Heart right ventricle (tissue), 16 donors: ENCODE measurements at regions not wholly inside any gene's neighbourhood (a gene's known extent, or its start where the extent isn't known, plus 50 kb on each side); places are given as distances from the start of the nearest gene placed in this dataset.

Source experiments
- ATAC-seq, 8 donors: fragments of 200-7000 bp; cut with Tn5 transposase; one replicate each; pipeline ENCODE4 v1.9.1; 2020; ENCODE audit warnings: mild to moderate bottlenecking in 8 of 8, moderate library complexity in 8 of 8, moderate number of reproducible peaks in 1 of 8
- DNase-seq, 2 donors: peaks; one replicate each; pipeline ENCODE4 v3.0.0-alpha.2; 2020
- H3K27ac ChIP-seq, 10 donors: fragments of 200-600 bp; sonication (generic) in 2 of 10; one replicate each; pipeline versions ENCODE4 v1.5.0 to v1.8.0; 2020 to 2022; ENCODE audit warnings: mild to moderate bottlenecking in 3 of 10
- H3K27me3 ChIP-seq, 7 donors: fragments of 200-600 bp; one replicate each; pipeline ENCODE4 v1.8.0; 2021 to 2022; ENCODE audit warnings: mild to moderate bottlenecking in 2 of 7
- H3K36me3 ChIP-seq, 9 donors: fragments of 200-600 bp; sonication (generic) in 1 of 9; one replicate each; pipeline versions ENCODE4 v1.5.0 to v1.8.0; 2020 to 2022; ENCODE audit warnings: mild to moderate bottlenecking in 2 of 9
- H3K4me1 ChIP-seq, 9 donors: fragments of 200-600 bp; sonication (generic) in 1 of 9; one replicate each; pipeline versions ENCODE4 v1.5.0 to v1.8.0; 2020 to 2022; ENCODE audit warnings: mild to moderate bottlenecking in 4 of 9
- H3K4me3 ChIP-seq, 10 donors: fragments of 200-600 bp; sonication (generic) in 2 of 10; one replicate each; pipeline versions ENCODE4 v1.5.0 to v1.8.0; 2020 to 2022; ENCODE audit warnings: mild to moderate bottlenecking in 7 of 10, moderate library complexity in 2 of 10
- H3K9me3 ChIP-seq, 11 donors: fragments of 200-600 bp in 10 of 11; sonication (generic) in 2 of 11; one replicate each; pipeline versions ENCODE4 v1.5.0 to v1.8.0; 2013 to 2022; ENCODE audit warnings: mild to moderate bottlenecking in 2 of 11, control low read depth in 1 of 11, moderate library complexity in 1 of 11
- WGBS, 2 donors: extraction: QIAGEN DNeasy Blood & Tissue Kit; methylation state at CpG; one replicate each; pipeline ENCODE4 v1.1.7; 2013; ENCODE audit warnings: inconsistent platforms in 1 of 2; 5-methylcytosine and 5-hydroxymethylcytosine counted together
- intact Hi-C, 10 donors: fragments of 100-400 bp; cut with DNase I; formaldehyde crosslinking; loops; one replicate each; pipeline versions ENCODE4 v1.11.1 to v1.14.2; 2022
- TF ChIP-seq, protein P1 (sequence below), 9 donors: fragments of 200-600 bp; sonication (generic) in 2 of 9; IDR thresholded peaks; one replicate each; pipeline versions ENCODE4 v1.5.0 to v1.8.0; 2021 to 2022; ENCODE audit warnings: antibody characterized with exemption in 9 of 9, mild to moderate bottlenecking in 5 of 9, moderate library complexity in 1 of 9
- donor health status: Arrhythmogenic right ventricular cardiomyopathy.
- donor health status: ischemic (EF 13 %, LVEDD 7.1; RV severe dilation, severe dysfunction).
- donor health status: healthy with polysubstance abuse.
- donor health status: DM: no; HTN: yes; CAD: no.
- donor health status: DM: no; HTN: no; CAD: no.
- donor health status: ischemic (EF 25% LVEDD 6.9; RV normal size, moderate dysfunction).
- donor health status: ischemic (EF 25% LVEDD 5.7; RV mildly dilated, moderate dysfunction).
- donor health status: healthy.
- donor health status: DM: yes; HTN: yes; CAD: no.
- donor health status: Ischemic cardiomyopathy.
- donor health status: ischemic (EF 35%, LVEDD 5.7; RV mildly dilated, moderate dysfunction).
- donor health status: nonischemic (EF 11% LVEDD 7.7; RV severe dilation, severe dysfunction).
- donor health status: DM: yes; HTN: yes; CAD: no.
- donor health status: PGD.
- donor health status: ischemic (EF 29% LVEDD 5.4; RV normal size, mild dysfunction).
- donor health status: nonischemic (EF 23%, LVEDD 6.1; RV moderate dilation, normal function).

DNA sequence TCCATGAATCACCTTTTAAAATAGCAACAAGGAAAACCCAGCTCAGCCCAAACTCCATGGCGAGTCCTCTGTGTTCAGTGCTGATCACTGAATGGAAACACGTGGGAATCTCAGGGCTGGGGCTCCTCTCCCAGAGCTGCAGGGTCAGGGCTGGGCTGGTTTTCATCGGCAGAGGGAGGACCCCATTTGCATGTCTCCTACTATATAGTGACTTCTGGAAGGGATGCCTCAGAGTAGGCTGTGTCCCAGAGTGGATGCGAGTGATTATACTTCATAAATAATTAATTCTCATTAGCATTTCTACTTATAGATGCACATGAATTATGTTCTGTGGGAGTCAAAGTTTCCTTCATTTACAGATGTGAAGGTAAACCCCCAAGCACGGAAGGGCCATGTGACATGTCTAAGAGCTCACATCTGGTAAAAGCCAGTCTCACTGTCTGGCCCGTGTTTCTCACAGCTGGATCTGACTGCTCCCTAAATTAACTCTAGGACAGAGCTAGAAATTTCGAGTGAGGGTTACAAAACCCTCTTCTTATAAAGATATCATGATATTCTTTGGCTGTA lies 685.0 kb downstream of the TMEM121 start:
- WGBS, 2 donors = 44 to 54% methylated on average over 7 of the region's 7 CpGs
- DNase-seq = no peak
- no peak overlapping the region for H3K27ac ChIP-seq

DNA sequence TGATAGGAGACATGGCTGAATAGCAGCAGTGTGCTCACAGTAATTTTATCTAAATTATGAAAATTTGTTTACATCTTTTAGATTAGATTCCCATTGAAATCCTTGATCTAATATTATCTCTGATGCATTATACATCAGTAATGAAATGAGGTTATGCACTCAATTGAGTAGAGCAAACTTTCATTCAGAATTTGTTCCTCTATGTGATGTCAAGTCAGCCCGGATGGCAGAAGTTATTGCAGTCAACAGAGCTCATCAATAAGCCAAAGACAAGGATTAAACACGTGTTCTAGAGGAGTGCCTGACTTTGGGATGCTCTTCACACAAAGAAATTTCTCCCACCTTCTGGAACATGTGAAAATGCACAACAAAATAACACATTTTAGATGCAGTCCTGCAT lies 688.8 kb downstream of the TMEM121 start:
- H3K4me3 ChIP-seq = no peak overlapping the region
- WGBS, 2 donors = 19 to 22% methylated on average over 2 of the region's 2 CpGs
- intact Hi-C loops = no loop called here

More for the DNA sequence above, 685.0 kb downstream of the TMEM121 start:
- H3K9me3 ChIP-seq = no peaks in the 10 kb centered on the region
- no peak for ATAC-seq
- peaks cover 0 to 58% (median 24%) of the 10 kb centered on the region in 7 donors for H3K27me3 ChIP-seq
- H3K4me1 ChIP-seq = no peaks in the 10 kb centered on the region
- TF ChIP-seq, protein P1, sequence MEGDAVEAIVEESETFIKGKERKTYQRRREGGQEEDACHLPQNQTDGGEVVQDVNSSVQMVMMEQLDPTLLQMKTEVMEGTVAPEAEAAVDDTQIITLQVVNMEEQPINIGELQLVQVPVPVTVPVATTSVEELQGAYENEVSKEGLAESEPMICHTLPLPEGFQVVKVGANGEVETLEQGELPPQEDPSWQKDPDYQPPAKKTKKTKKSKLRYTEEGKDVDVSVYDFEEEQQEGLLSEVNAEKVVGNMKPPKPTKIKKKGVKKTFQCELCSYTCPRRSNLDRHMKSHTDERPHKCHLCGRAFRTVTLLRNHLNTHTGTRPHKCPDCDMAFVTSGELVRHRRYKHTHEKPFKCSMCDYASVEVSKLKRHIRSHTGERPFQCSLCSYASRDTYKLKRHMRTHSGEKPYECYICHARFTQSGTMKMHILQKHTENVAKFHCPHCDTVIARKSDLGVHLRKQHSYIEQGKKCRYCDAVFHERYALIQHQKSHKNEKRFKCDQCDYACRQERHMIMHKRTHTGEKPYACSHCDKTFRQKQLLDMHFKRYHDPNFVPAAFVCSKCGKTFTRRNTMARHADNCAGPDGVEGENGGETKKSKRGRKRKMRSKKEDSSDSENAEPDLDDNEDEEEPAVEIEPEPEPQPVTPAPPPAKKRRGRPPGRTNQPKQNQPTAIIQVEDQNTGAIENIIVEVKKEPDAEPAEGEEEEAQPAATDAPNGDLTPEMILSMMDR (IDR thresholded peaks at IDR 0.05) = no peak
- no peaks in the 10 kb centered on the region for H3K36me3 ChIP-seq
- intact Hi-C loops = no loop called here
- no peak overlapping the region for H3K4me3 ChIP-seq

DNA sequence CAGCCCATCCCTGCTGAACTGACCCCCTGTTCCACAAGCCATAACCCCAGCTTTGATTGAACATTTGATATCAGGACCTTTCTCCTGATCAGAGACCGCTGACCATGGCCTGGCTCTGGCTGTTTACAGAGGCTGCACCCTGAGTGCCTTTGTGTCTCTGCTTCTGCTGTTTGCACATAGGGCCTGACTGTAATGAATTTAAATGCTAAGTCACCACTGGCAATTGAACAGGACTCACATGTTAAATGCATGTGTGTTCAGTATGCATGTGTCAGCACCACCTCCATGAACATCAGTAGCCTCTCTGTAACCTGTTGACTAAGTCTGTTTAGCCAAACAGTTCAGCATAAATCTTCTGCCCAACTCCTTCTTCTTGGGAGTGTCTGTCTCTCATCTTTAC lies 690.3 kb downstream of the TMEM121 start:
- H3K36me3 ChIP-seq = no peaks in the 10 kb centered on the region
- 37 to 44% methylated on average over 1 of the region's 1 CpG for WGBS, 2 donors
- no peak overlapping the region for H3K4me3 ChIP-seq
- H3K27me3 ChIP-seq = peaks cover 0 to 51% (median 22%) of the 10 kb centered on the region in 7 donors
- TF ChIP-seq, protein P1 (IDR thresholded peaks at IDR 0.05) = no peak
- DNase-seq (no peak), ATAC-seq (no peak)
- no peaks in the 10 kb centered on the region for H3K4me1 ChIP-seq
- no peaks in the 10 kb centered on the region for H3K9me3 ChIP-seq
- intact Hi-C loops = no loop called here
- no peak overlapping the region for H3K27ac ChIP-seq

More for the DNA sequence above, 688.8 kb downstream of the TMEM121 start:
- TF ChIP-seq, protein P1 (IDR thresholded peaks at IDR 0.05) = no peak
- H3K9me3 ChIP-seq = no peaks in the 10 kb centered on the region
- no peak overlapping the region for H3K27ac ChIP-seq
- no peak for DNase-seq
- peaks cover 0 to 44% (median 23%) of the 10 kb centered on the region in 7 donors for H3K27me3 ChIP-seq
- H3K36me3 ChIP-seq = no peaks in the 10 kb centered on the region
- no peaks in the 10 kb centered on the region for H3K4me1 ChIP-seq
- no peak for ATAC-seq

DNA sequence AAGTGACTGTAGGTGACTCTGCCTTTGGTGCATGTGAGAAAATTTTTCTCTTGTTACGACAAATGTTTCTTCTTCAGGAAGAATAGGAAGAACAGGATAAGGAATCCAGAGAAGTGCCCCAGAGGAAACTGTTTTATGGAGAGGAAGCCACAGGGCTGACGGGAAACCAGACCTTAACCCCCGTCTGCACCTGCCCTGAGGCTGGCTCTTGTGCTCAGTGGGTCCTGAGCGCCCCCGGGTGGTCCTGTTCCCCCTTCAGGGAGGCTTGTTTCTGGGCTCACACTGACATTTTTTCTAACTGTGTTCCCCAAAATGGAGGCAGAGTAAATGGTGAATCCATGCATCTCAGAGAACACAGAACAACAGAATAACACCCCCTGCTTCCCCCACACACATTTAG lies 691.8 kb downstream of the TMEM121 start:
- Histone ChIP-seq H3K4me3 (no peak overlapping the region), H3K9me3 (no peaks in the 10 kb centered on the region), H3K36me3 (no peaks in the 10 kb centered on the region), H3K27me3 (peaks cover 0 to 45% (median 18%) of the 10 kb centered on the region in 7 donors), H3K4me1 (no peaks in the 10 kb centered on the region), H3K27ac (no peak overlapping the region)
- TF ChIP-seq, protein P1 (IDR thresholded peaks at IDR 0.05) = no peak
- DNase-seq (no peak), ATAC-seq (no peak)
- intact Hi-C loops = no loop called here
- 25 to 35% methylated on average over 5 of the region's 5 CpGs for WGBS, 2 donors
